Cardiac fibroblast (primary cell): ENCODE measurements at regions not wholly inside any gene's neighbourhood (a gene's known extent, or its start where the extent isn't known, plus 50 kb on each side); places are given as distances from the start of the nearest gene placed in this dataset.

Experiments used
- DNase-seq, 2 donors: peaks; one replicate each; pipeline versions ENCODE4 v3.0.0 to v3.0.0-alpha.2; 2010; ENCODE audit warnings: low read depth in 2 of 2
- H3K4me3 ChIP-seq, 2 donors: replicated peaks in 1 of 2; 1 replicate in 1 of 2; 2 replicates in 1 of 2; pipeline ENCODE4 v1.5.1; 2011; ENCODE audit warnings: low read depth in 2 of 2, low read length in 2 of 2, mild to moderate bottlenecking in 2 of 2, moderate library complexity in 1 of 2
- TF ChIP-seq, protein P1 (sequence below): IDR thresholded peaks from one replicate; pipeline ENCODE4 v1.5.1; 2011; ENCODE audit warnings: low read depth, mild to moderate bottlenecking, low read length, inconsistent platforms

DNA sequence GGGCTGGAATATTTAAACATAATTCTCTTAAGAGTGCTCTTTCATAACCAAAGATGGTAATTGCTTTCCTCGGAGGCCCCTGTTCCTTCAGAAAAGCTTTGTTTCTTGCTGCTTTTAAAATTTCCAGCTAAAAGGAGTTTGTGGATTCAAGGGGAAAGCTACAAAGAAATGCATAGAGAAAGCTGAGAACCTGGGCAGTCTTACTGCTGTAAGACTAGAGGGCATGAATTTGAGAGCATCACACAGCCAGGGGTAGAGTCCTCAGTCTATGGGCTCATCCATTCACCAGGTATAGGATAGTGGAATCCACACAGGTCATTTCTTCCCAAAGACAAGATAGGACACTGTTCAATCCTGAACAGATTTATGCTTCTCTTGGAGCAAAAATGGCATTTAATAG, 186.3 kb upstream of the PLD5 start:
- no peak for DNase-seq
- TF ChIP-seq, protein P1, sequence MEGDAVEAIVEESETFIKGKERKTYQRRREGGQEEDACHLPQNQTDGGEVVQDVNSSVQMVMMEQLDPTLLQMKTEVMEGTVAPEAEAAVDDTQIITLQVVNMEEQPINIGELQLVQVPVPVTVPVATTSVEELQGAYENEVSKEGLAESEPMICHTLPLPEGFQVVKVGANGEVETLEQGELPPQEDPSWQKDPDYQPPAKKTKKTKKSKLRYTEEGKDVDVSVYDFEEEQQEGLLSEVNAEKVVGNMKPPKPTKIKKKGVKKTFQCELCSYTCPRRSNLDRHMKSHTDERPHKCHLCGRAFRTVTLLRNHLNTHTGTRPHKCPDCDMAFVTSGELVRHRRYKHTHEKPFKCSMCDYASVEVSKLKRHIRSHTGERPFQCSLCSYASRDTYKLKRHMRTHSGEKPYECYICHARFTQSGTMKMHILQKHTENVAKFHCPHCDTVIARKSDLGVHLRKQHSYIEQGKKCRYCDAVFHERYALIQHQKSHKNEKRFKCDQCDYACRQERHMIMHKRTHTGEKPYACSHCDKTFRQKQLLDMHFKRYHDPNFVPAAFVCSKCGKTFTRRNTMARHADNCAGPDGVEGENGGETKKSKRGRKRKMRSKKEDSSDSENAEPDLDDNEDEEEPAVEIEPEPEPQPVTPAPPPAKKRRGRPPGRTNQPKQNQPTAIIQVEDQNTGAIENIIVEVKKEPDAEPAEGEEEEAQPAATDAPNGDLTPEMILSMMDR: no peak
- no peak overlapping the region for H3K4me3 ChIP-seq

DNA sequence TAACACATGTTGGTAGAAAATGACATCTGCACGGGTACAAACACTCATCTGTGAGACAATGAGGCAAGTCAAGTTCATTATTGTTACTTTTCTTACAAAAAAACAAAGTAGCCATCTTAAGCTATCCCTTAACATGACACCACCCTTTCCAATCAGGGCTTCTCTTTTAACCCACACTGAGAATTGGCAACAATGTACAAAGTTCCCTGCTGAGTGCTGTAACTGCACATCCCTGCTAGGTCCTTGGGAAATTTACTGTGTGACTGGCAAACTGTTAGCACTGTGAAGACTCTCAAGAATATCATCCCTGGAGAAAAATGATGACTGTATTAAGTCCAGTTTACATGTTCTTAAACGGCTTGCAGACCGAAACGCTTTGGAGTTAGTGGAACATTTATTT, 185.8 kb upstream of the PLD5 start:
- TF ChIP-seq, protein P1: no peak
- H3K4me3 ChIP-seq: no peak overlapping the region
- no peak for DNase-seq

DNA sequence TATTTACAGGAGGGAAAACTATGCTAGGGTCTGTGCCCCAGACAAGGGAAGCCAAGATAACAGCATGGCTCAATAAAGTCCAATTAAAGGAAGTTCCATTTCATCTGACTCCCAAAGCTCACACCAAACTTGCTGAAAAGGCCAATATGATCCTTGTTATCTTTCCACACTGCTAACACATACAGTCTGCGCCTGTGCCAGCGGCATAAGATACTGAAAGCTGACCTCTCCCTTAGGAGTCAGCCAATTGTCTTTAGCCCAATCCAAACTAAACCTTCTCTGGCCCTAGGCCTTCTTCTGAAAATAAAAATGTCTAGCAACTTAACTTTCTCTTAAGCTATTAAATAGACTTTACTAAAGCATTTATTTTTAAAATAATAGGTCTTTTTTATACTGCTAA, 179.0 kb upstream of the PLD5 start:
- no peak overlapping the region for H3K4me3 ChIP-seq
- TF ChIP-seq, protein P1: no peak
- DNase-seq: no peak

DNA sequence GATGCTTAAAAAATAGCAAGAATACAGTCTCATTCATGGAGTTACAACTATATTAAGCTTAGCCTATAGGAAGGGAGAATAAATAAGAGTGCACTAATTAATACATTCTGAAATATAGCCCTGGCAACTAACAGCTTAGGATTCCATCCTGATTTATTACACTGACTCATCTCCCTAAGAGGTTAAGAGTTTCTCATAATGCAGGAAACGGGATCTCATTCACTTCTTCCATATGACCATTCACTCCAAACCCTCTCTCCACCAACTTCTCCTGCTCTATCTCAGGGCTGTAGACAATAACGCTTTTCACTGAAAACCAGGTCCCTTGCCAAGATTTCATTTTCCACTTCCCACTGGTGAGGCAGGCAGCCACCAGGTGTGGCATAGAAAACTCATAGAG, 168.5 kb upstream of the PLD5 start:
- DNase-seq: no peak
- TF ChIP-seq, protein P1: no peak
- no peak overlapping the region for H3K4me3 ChIP-seq

DNA sequence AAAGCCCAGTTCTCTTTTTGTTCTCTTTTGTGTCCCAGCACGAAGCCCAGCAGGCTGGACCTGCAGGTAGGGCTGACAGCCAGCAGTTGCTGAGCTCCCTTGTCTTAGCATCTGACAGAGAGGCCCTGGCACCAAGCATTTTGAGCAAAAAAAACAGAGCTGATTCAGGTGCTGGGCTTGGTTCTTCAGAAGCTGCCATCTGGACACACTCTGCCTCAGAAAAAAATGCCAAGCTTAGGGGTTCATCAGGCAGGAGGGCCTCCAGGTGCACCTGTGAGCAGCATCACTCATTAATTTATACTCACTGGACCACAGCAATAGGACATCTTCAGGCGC, 167.1 kb upstream of the PLD5 start:
- no peak overlapping the region for H3K4me3 ChIP-seq
- DNase-seq: no peak
- TF ChIP-seq, protein P1: no peak

DNA sequence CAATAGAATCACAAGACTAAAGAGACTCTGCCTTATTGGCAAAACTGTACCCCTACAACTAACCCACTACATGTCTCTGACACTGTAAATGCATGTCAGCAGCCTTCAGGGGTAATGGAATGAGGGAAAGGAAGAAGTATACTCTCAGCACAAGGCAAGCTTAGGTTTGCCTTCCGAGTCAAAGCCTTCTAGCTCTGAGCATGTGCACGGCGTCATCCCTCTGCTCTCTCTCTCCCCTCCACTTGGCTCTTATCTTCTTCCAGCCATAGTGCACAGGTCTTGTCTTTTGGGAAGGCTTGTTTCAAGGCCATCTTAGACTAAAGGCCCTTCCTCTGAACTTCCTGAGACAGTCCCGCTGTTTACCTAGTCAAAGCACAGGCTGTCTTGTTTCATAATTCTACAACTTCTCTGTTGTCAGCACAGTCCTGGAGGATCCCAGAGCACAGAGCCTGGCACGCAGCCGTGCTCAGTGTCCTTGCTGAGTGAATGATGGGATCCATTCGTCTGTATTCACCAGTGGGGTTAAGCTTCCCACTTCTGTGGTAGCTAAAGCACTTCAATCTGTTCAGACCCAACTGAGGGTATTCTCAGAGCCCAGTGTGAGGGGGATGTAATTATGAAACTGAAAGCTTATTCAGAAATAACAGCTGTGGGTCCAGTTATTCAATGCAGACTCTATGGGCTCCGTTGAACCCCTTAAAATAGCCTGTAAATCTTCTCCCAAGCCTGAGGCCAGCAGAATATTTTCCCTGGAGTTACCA, 166.5 kb upstream of the PLD5 start:
- no peak for DNase-seq
- TF ChIP-seq, protein P1: no peak

DNA sequence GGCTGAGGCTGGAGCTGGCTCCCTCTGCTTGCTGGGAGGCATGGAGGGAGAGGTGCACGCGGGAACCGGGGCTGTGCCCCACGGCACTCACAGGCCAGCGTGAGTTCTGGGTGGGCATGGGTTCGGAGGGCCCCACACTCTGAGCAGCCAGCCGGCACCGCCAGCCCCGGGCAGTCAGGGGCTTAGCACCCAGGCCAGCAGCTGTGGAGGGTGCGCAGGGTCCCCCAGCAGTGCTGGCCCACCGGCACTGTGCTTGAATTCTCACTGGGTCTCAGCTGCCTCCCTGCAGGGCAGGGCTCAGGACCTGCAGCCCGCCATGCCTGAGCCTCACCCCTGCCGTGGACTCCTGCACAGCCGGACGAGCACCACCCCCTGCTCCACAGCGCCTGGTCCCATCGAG, 164.9 kb upstream of the PLD5 start:
- TF ChIP-seq, protein P1: no peak
- no peak overlapping the region for H3K4me3 ChIP-seq
- no peak for DNase-seq

More for the DNA sequence above, 166.5 kb upstream of the PLD5 start:
- H3K4me3 ChIP-seq: no peak overlapping the region
